Natural killer cell (primary cell): ENCODE measurements at regions not wholly inside any gene's neighbourhood (a gene's known extent, or its start where the extent isn't known, plus 50 kb on each side); places are given as distances from the start of the nearest gene placed in this dataset.

Experiments
- ATAC-seq, 3 donors: fragments of 150-1000 bp in 2 of 3; fragments of 200-7000 bp in 1 of 3; cut with Tn5 transposase; 1 replicate in 1 of 3; 2 replicates in 2 of 3; pipeline ENCODE4 v1.10.0; 2021; ENCODE audit warnings: mild to moderate bottlenecking in 2 of 3, moderate library complexity in 2 of 3
- DNase-seq, 2 donors: peaks; one replicate each; pipeline versions ENCODE4 v3.0.0 to v3.0.0-alpha.2; 2013 to 2021; ENCODE audit warnings: mixed read lengths in 1 of 2
- H3K27ac ChIP-seq: one replicate; pipeline ENCODE4 v1.5.1; 2013; ENCODE audit warnings: mild to moderate bottlenecking, low read length
- H3K27me3 ChIP-seq: one replicate; pipeline ENCODE4 v1.6.1; 2013; ENCODE audit warnings: low read length; ENCODE audit not compliant: control insufficient read depth, insufficient read depth
- H3K36me3 ChIP-seq: one replicate; pipeline ENCODE4 v1.6.1; 2013; ENCODE audit warnings: low read length; ENCODE audit not compliant: control insufficient read depth, insufficient read depth
- H3K4me1 ChIP-seq: one replicate; pipeline ENCODE4 v1.6.1; 2013; ENCODE audit warnings: low read length; ENCODE audit not compliant: control insufficient read depth, insufficient read depth
- H3K4me3 ChIP-seq: one replicate; pipeline ENCODE4 v1.5.1; 2013; ENCODE audit warnings: low read length
- H3K9me3 ChIP-seq: one replicate; pipeline ENCODE4 v1.6.1; 2013; ENCODE audit warnings: low read length; ENCODE audit not compliant: control insufficient read depth, insufficient read depth
- H3K27ac Mint-ChIP-seq, 2 donors: one replicate each; pipeline ENCODE4 v1.8.0; 2022; ENCODE audit warnings: mild to moderate bottlenecking in 2 of 2, mixed read lengths in 2 of 2, moderate library complexity in 1 of 2
- H3K27me3 Mint-ChIP-seq, 2 donors: one replicate each; pipeline ENCODE4 v1.8.0; 2022; ENCODE audit warnings: low read depth in 2 of 2, mixed read lengths in 2 of 2
- H3K36me3 Mint-ChIP-seq: one replicate; pipeline ENCODE4 v1.8.0; 2022; ENCODE audit warnings: mixed read lengths
- H3K4me1 Mint-ChIP-seq, 2 donors: one replicate each; pipeline ENCODE4 v1.8.0; 2022; ENCODE audit warnings: mixed read lengths in 2 of 2
- H3K4me3 Mint-ChIP-seq: one replicate; pipeline ENCODE4 v1.8.0; 2022; ENCODE audit warnings: mild to moderate bottlenecking, moderate library complexity, mixed read lengths
- H3K9me3 Mint-ChIP-seq, 2 donors: one replicate each; pipeline ENCODE4 v1.8.0; 2022; ENCODE audit warnings: mixed read lengths in 2 of 2
- CTCF ChIP-seq: fragments of 200-600 bp; IDR thresholded peaks from one replicate; pipeline ENCODE4 v1.8.0; 2022; ENCODE audit warnings: antibody characterized with exemption
- WGBS: methylation state at CpG from one replicate; pipeline ENCODE4 v1.1.7; 2013; ENCODE audit warnings: missing lambda C conversion rate; ENCODE audit not compliant: insufficient coverage; 5-methylcytosine and 5-hydroxymethylcytosine counted together
- intact Hi-C: fragments of 100-400 bp; cut with micrococcal nuclease; formaldehyde crosslinking; loops from one replicate; pipeline ENCODE4 v1.14.2; 2022

- WGBS: 84% methylated on average over 5 of the region's 10 CpGs
- H3K9me3 ChIP-seq: no peaks in the 10 kb centered on the region
- Mint-ChIP-seq H3K36me3 (no peaks in the 10 kb centered on the region), H3K4me1 (no peaks in the 10 kb centered on the region), H3K27ac (no peak overlapping the region), H3K9me3 (peaks cover 0 to 2% of the 10 kb centered on the region in 2 donors), H3K4me3 (no peak overlapping the region), H3K27me3 (peaks cover 10 to 14% of the 10 kb centered on the region in 2 donors)
- TF ChIP-seq CTCF: no peak
- H3K4me1 ChIP-seq: no peaks in the 10 kb centered on the region
- no peaks in the 10 kb centered on the region for H3K36me3 ChIP-seq
- DNase-seq (no peak), ATAC-seq (no peak)
- intact Hi-C loops: no loop called here
- H3K4me3 ChIP-seq: no peak overlapping the region
- no peak overlapping the region for H3K27ac ChIP-seq
- no peaks in the 10 kb centered on the region for H3K27me3 ChIP-seq
Observed at GRCh38 chr22:27201276-27201675, 543.9 kb downstream of the MIAT start.

- DNase-seq: no peak
- Histone ChIP-seq H3K27me3 (no peaks in the 10 kb centered on the region), H3K4me3 (no peak overlapping the region), H3K27ac (no peak overlapping the region), H3K9me3 (no peaks in the 10 kb centered on the region), H3K4me1 (no peaks in the 10 kb centered on the region), H3K36me3 (no peaks in the 10 kb centered on the region)
- no peak overlapping the region for H3K27ac Mint-ChIP-seq
- no peak for TF ChIP-seq CTCF
- intact Hi-C loops: no loop called here
- no peaks in the 10 kb centered on the region for H3K4me1 Mint-ChIP-seq
- 81% methylated on average over 2 of the region's 3 CpGs for WGBS
- no peak overlapping the region for H3K4me3 Mint-ChIP-seq
- no peaks in the 10 kb centered on the region for H3K36me3 Mint-ChIP-seq
- peaks cover 9 to 10% of the 10 kb centered on the region in 2 donors for H3K27me3 Mint-ChIP-seq
- no peak for ATAC-seq
- peaks cover 0 to 2% of the 10 kb centered on the region in 2 donors for H3K9me3 Mint-ChIP-seq
Observed at GRCh38 chr22:27201741-27202140, 544.4 kb downstream of the MIAT start.

- H3K4me1 Mint-ChIP-seq: no peaks in the 10 kb centered on the region
- Histone ChIP-seq H3K36me3 (no peaks in the 10 kb centered on the region), H3K4me1 (no peaks in the 10 kb centered on the region), H3K27me3 (no peaks in the 10 kb centered on the region), H3K4me3 (no peak overlapping the region), H3K27ac (no peak overlapping the region), H3K9me3 (no peaks in the 10 kb centered on the region)
- H3K4me3 Mint-ChIP-seq: no peak overlapping the region
- intact Hi-C loops: no loop called here
- no peak for TF ChIP-seq CTCF
- H3K27ac Mint-ChIP-seq: no peak overlapping the region
- ATAC-seq (no peak), DNase-seq (no peak)
- 98% methylated on average over 2 of the region's 2 CpGs for WGBS
- H3K36me3 Mint-ChIP-seq: no peaks in the 10 kb centered on the region
- no peaks in the 10 kb centered on the region for H3K9me3 Mint-ChIP-seq
- peaks cover 6 to 7% of the 10 kb centered on the region in 2 donors for H3K27me3 Mint-ChIP-seq
Observed at GRCh38 chr22:27203276-27203660, 545.9 kb downstream of the MIAT start.

GRCh38 chr22:27204280-27204679 is 546.9 kb downstream of the MIAT start:
- intact Hi-C loops: no loop called here
- Mint-ChIP-seq H3K27me3 (peaks cover 7% of the 10 kb centered on the region in 2 donors), H3K36me3 (no peaks in the 10 kb centered on the region), H3K4me1 (no peaks in the 10 kb centered on the region), H3K4me3 (no peak overlapping the region), H3K9me3 (no peaks in the 10 kb centered on the region), H3K27ac (no peak overlapping the region)
- no peaks in the 10 kb centered on the region for H3K9me3 ChIP-seq
- ATAC-seq (no peak), DNase-seq (no peak)
- WGBS: 79% methylated on average over 4 of the region's 5 CpGs
- H3K27ac ChIP-seq: no peak overlapping the region
- no peaks in the 10 kb centered on the region for H3K27me3 ChIP-seq
- no peak overlapping the region for H3K4me3 ChIP-seq
- no peaks in the 10 kb centered on the region for H3K4me1 ChIP-seq
- no peaks in the 10 kb centered on the region for H3K36me3 ChIP-seq
- TF ChIP-seq CTCF: no peak
